GM12874 (cell line): ENCODE measurements at regions not wholly inside any gene's neighbourhood (a gene's known extent, or its start where the extent isn't known, plus 50 kb on each side); places are given as distances from the start of the nearest gene placed in this dataset.

Experiments used
- CTCF ChIP-seq: IDR thresholded peaks from 2 replicates; pipeline ENCODE4 v1.5.1; 2011; ENCODE audit warnings: low read depth, mild to moderate bottlenecking, control low read depth, low read length, moderate library complexity; ENCODE audit not compliant: insufficient read depth

GRCh38 chr5:125038477-125038876 lies 292.0 kb upstream of the ZNF608 start:
- no peak for TF ChIP-seq CTCF

GRCh38 chr5:125041798-125042197 lies 295.4 kb upstream of the ZNF608 start:
- TF ChIP-seq CTCF = no peak

GRCh38 chr5:125042261-125042890 lies 295.9 kb upstream of the ZNF608 start:
- no peak for TF ChIP-seq CTCF

- TF ChIP-seq CTCF = no peak
Observed at GRCh38 chr5:125043781-125044391, 297.4 kb upstream of the ZNF608 start.

GRCh38 chr5:125044491-125045282 lies 298.2 kb upstream of the ZNF608 start:
- TF ChIP-seq CTCF = no peak

- TF ChIP-seq CTCF = no peak
Observed at GRCh38 chr5:125045646-125046045, 299.2 kb upstream of the ZNF608 start.

- no peak for TF ChIP-seq CTCF
Observed at GRCh38 chr5:125046838-125047237, 300.4 kb upstream of the ZNF608 start.
